LHCN-M2 (cell line): ENCODE measurements at regions not wholly inside any gene's neighbourhood (a gene's known extent, or its start where the extent isn't known, plus 50 kb on each side); places are given as distances from the start of the nearest gene placed in this dataset.

Experiments
- DNase-seq: peaks from one replicate; pipeline ENCODE4 v3.0.0-alpha.2; 2012; ENCODE audit warnings: low read depth

DNA sequence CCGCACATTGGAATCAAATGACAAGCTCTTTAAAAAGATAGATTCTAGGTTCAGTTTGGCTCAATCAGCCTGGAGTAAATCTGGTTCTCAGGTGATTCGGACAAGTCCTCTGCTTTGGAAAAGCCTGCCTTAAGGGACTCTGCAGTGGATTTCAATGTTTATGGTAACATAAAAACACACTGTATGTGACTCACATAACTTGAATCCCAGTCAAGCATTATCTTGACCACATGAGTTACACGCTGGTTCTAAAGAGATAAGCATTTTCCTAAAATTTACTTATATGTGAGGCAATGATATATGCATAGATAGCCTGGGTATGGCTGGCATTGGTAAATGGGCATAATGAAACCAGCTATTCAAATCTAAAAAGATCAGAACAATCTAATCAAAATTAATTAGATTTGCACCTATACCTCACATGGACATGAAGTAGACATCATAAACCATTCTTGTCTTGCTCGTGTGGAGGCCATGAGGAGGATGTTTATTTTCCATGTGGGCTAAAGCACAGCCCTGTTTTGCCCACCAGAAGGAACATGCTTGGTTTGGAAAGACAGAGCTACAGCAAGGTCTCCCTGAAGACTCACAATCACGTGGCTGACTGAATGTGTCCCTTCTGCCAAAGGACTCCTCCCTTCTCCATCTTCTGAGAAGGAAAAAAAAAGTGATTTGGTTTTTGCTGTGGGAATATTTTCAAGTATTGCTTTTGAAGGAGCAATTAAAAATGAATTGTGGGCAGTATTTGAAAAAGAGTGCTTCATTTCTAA is 351.7 kb downstream of the DIRAS2 start:
- no peak for DNase-seq

DNA sequence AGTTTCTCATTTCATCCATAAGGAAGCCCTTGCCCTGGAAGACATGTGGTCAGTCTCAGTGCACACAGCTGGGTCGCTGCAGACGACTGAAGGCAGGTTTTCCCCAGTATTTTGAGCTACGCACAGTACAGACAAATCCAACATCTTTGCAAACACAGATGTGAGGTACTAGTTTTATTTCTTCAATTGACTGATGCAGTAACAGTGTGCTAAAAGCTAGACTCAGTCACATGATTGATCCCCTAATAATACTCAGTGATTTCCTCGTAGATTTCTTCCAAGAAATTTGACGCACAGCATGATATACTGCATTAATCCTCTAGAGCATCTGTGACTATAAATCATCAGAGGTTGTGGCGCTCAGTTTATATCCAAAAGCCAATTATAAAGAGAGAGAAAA is 346.1 kb downstream of the DIRAS2 start:
- DNase-seq: no peak

DNA sequence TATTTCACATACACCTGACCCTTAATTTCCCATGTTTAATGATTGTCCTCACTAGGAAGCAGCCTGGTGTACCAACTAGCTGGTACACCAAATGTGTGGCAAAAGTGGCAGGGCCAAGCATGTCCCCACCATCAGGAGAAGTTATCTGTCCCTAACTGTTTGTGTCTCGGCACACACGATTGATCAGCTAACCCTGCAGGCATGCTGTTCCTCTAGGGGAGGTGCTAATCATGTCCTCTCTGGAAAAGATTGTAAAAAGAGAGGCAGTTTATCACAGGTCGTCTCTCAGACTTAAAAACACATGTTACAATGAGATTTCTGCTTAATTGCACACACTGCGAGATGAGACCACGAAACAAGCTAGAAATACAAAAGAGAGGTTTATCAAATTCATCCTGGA is 342.7 kb downstream of the DIRAS2 start:
- DNase-seq: no peak

DNA sequence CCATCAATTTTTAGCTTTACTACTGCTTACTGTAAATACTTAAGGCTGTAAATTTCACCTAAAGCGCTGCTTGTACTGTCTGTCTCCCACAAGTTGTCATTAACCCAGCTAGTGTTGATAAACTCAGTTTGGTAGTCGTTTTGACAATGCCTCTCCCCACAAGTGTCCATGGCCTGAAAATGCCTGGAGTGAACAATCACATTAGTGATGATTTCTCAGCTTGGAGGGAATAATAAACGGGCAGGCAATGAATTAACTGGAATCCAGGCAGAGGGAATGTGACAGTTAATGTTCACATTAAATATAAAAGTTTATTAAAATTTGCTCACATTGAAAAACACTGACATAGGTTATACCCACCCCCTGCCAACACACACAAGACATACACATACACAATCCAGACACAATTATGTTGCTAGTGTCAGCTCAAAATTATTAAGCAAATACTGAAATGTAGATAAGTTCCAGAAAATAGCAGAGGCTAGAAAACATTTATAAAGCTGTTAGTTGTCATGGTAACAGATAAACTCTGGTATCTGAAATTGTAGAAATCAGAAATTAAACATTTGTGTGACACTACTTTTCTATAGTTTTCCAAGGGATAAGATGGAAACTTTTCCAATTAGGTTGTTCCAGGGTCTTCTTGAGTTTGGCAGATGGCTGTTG is 341.9 kb downstream of the DIRAS2 start:
- DNase-seq: no peak

DNA sequence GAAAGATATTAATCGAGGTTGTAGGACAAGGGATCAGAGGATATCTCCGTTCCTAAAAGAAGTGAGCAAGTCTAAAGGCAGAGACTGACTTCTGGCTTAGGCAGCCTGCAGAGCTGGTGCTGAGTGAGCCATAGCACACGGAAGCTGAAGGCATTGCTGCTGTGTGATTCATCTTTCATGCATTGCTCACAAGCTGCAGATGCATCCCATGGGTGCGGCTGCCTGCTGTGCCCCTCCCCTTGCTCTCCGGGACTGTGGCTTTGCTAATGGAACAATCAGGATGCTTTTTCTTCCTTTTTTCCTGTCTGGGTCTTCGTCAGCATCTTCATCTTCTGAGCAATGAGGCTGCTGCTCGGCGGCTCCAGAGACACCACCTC is 341.4 kb downstream of the DIRAS2 start:
- peak; percentile 92 for DNase-seq

DNA sequence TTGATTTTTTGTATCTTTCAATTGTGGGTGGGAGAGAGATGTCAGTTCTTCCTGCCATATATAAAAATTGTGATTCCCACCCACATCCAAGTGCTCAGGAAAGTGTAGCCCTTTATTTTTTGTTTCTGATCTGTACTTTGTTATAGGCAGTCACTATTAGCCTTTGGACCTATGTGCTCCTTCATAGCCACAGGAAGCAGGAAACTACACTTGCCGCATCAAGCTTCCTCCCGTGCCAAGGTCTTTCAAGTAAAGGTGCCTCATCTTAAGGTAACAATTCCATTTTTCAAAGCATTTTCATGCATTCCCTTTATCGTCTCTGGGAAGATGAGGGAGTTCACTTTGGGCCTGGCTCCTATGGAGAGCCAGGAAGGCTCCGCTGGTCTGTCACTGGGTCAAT is 339.0 kb downstream of the DIRAS2 start:
- no peak for DNase-seq

DNA sequence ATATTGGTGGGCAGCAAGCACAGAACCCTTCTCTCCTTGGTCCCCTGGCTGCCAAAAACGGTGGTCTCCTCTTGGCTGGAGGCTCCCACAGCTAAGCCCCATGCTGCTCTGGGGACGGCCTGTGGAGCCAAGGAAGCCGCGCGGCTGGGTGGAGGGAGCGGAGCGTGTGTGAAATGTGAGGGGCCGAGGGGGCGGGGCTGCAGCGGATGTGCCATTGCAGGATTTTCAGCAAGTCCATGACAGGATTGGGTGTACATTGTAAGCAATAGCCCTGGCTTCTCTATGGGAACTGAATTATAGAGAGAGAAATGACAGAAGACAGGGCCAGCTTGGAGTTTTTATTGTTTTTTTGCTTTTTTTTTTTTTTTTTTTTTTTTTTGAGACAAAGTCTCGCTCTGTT is 336.5 kb downstream of the DIRAS2 start:
- no peak for DNase-seq

DNA sequence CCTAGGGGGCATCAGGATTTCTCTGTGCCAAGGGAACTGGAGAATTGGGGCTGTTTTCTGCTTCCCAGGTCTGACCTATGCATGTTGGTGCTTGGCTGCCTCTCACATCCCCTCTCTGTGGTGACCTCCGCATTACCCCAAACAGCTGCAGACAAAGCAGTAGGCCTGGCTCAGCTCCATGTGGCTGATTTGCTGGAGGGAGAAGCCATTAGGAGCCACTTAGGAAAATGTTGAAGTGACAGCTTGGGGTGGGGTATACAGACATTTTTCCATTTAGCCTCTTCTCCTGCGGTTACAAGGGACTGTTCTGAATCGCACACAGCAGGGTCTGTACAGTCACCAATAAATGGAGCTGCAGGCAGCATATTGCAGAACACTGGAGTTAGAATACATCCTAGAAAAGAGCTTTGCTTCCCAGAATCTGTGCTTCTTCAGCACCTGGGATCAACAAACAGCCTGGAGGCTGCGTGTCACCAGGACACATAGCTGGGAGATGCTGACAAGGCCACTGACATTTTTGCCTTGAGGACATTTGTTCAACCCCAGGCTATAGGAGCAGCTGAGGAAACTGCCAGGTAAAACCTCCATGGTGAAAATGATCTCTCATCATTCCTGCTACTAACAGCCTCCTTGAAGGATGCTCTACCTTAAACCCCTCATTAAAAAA is 335.3 kb downstream of the DIRAS2 start:
- peak; percentile 58 for DNase-seq

DNA sequence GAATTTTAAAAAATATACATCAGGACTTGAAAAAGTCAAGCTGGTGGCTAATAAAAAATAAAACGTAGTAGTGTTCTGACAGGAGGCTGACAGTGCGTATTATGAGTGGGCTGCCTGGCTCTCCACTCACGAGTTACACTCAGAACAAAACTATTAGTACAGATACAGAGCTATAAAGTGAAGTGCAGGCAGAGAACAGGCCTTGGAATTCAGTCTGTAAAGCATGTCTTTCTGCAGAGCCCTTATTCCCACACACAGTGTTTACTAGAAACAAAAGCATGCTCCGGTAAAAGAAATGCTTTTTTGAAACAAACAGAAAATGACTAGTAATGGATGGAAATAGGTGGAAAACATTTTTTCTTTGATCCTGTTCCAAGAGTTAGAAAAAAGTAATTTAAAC is 334.7 kb downstream of the DIRAS2 start:
- DNase-seq: no peak

DNA sequence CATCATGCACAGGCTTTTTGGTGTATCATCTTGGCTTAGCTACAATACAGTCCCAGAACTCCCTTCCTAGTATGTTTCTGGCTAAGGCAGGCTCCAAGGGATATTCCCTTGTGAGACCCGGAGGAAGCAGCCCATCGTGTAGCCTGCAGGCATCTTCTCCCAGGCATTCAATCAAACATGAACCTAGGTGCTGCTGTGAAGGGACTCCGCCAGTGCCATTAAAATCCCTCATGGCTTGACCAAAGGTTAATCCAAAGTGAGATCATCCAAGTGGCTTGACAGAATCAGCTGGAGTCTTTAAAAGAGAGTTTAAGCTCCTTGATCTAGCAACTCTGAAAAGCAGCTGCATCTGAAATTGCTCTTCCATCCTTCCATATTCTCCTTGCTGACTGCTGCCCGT is 333.9 kb downstream of the DIRAS2 start:
- no peak for DNase-seq

DNA sequence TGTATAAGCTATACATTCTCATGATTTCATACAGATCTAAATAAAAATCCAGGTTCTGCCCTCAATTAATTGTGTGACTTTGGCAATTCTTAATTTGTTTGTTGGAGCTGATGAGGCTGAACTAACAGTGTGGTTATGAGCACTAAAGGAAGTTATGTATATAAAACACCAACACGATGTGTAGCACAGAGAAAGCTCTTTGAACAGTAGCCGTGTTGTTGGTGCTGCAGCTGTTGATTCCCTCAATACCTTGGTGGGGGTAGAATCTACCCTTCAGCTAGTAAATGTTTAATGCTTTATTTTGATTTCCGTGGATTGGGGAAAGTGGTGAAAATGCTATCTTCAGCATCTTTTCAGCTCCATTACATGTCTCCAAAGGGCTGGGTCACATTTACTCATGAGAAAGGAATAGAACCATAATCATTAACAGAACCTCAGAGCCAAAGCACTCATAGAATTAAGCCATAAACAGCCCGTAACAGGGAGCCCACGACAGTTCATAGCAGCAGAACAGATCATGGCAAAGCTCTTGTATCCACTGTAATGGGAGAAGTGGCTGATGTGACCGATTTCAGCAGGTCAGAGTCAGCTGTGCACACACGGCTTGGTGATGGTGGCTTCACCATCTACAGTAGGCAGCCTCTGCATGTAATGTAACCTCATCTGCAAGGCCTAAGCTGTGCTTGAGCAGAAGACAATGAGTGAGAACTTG is 332.7 kb downstream of the DIRAS2 start:
- no peak for DNase-seq

DNA sequence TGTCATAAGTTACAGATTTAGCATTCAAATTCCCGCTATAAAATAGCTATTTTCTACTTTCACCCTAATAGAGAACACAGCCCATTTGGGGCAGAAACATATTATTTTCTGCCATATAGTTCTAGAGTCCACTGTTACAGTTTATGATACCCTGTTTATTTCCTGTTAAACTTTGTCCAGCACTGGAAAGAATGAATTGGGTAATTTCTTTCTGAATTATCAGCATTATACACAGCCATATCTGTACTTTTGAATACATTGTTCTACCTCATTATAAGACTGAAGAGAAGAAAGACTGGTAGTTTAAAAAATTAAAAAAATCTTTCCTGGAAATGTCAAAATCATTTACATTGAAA is 332.1 kb downstream of the DIRAS2 start:
- no peak for DNase-seq

DNA sequence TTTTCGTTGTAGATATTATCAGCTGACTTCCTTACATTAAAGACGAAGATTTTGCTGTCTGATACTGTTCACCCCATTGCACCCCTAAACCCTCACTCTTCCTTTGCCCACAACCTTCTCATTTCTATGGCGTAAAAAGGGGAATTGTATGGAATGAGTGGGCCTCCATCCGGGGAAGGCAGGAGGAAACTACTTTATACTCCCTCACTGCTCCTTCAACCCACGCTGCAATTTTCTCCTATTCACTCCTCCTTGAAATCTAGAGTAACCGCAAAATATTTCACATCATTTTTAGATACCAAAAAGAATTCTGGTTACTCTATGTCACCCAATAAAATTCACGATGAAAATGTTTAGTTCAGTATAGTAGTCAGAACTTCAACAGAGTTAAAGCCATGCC is 330.8 kb downstream of the DIRAS2 start:
- no peak for DNase-seq

DNA sequence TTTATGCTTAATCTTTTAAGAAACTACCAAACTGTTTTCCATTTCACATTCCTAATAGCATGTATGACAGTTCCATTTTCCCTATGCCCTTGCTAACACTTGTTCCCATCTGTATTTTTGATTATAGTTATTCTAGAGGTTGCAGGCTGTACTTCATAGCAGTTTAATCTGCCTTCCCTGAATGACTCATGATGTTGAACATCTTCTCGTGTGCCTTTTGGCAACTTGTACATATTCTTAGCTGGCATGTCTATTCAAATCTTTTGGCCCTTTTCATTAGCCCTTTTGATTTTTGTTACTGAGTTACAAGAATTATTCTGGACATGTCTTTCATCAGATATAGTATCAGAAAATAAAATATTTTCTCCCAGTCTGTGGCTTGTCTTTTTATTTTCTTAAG is 320.3 kb downstream of the DIRAS2 start:
- DNase-seq: no peak

DNA sequence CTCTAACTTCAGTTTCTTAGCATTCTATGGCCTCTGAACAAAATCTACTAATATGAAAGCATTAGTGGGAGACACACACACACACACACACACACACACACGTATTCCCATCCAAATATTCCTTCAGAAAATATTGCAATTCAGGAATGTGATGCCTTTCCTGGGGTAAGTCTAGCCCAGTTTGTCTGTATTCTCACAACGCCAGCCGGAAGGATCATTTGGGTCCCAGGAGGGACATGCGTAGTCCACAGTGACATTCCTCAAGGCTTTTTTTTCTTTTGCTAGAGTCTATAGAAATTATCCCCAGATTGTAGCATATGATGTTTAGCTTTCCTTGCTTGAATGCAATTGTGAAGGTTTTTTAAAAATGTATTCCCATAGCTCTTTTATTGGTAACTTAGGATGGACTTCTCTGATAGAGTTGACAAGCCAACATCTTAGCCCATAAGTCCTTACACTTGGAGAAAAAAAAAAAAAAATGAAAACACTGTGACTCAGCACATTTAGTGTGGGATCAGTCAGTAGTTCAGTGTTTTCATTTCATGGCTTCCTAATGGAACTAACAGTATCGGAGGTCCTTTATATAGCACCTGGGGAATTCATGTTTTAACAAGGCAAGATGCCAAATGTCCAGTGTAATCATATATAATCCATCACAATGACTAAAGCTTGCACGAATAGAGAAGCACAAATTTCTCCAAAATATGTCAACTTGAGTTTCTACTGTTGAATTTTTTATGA is 316.5 kb downstream of the DIRAS2 start:
- no peak for DNase-seq

DNA sequence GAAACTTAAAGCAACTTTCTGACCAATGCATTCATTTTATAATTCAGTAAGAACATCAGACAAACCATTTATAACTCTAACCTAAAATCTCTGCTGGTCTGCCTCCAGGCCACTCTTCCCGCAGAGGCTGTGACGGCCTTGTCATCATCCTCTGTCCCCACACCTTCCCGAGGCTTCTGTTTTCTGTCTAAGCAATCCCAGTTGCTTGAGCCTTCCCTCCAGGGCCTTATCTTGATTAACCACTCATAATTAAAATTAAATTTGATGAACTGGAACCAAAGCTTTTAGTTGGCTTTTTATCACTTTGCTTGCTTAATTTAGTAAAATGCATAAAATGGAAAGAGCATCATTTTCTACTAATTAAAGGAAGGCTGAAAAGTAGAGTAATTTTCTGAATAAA is 312.4 kb downstream of the DIRAS2 start:
- DNase-seq: no peak

DNA sequence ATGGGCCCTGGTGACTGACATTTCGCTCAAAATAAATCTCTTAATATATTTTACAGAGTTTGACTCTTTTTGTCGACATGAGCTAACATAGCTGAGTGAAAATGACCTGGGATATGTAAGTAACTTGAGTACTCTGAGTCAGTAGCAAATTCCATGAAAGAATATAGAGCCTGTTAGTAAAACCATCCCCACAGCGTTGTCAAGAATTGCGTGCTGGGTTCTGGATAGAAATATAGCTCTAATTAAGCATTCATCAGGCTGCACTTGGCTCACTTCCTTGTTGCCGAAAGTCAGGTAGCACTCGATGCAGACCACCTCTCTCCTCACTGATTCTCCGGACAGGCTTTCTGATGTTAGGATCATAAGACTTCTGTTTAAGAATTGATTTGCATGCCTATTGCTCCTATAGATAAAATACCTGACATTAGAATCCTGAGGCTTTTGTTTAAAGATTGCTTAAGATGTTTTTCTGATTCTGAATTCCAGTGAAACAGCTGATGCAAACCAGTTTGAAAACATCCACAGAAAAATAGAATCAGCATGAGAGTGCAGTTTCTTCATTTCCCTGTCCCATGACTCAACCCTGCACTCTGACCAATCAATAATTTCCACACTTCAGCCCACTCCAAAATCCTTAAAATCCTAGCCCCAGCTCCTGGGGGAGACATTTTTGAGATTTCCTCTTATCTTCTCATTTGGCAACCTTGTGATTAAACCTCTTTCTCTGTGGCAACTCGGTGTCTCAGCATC is 310.6 kb downstream of the DIRAS2 start:
- peak; percentile 56 for DNase-seq

DNA sequence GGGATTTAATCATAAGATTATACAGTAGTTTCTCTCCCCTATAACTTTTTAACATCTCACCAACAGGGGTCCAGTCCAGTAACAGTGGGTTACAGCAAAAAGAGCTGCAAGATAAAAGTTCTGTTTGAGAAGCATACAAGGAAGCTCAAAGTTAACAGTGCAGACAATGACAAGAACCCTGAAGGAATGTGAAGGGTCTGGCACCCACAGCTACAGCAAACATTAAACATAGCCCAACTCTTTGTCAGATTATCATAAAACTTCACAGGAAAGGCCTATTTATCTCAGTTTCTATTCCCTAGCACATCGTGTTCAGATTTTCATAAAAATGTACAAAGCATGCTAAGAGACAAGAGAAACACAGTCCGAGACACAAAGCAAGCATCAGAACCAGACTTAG is 309.4 kb downstream of the DIRAS2 start:
- no peak for DNase-seq

DNA sequence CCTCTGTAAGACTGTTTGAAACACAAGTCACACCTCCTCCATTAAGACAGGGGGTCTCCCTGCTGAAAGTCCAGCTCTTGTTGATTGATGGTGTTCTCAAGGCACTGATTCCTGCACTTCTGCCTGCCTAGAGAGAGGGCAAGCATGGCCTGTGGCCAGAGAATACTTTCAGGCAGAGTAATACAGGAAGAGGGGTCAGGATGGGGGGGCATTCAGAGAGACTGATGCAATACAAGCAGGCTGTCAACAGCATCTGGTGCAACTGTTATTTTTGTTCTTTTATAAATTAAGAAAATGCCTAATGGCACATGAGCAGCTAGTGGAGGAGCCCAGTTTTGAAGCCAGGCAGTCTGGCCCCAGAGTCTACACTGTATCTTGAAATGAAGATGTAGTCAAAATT is 302.2 kb downstream of the DIRAS2 start:
- peak; percentile 41 for DNase-seq

DNA sequence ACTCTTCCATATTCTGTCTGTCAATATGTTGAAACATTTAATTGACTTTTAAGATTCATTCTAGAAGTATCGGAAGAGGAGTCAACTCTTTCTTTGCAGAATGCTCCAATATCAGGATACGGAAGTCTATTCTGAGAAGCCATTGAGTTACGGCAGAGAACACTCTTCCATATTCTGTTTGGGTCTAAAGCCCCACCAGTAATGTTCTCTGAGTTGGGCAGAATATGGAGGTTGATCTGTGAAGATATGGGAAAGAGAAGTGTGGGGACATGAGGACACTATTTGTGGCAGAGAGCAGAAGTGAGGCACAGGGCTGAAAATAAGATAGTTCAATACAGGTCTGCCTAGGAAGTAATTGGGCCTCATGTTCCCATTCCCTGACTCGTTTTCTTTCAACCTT is 300.0 kb downstream of the DIRAS2 start:
- no peak for DNase-seq

DNA sequence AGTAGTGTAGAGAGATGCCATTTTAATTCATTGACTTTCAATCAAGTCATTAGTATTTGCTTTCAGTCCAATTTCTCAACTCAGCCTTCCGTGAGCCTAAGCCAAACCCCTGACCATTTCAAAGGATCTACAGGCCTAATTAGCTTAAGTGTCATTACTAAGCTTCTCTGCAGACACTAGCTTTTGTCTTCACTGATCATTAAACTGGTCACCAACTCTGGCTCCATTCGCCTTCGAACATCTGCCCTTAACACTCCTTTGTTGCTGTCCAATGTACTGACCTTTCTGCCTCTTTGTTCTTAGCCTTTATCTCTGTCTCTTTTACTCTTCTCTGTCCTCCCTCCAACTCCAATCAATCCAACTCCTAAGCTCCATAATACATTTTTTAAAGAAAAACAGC is 299.3 kb downstream of the DIRAS2 start:
- DNase-seq: no peak
